ENCODE measurements at regions not wholly inside any gene's neighbourhood (a gene's known extent, or its start where the extent isn't known, plus 50 kb on each side); places are given as distances from the start of the nearest gene placed in this dataset.
"Not testable (repeated sequence)": the region's sequence is repeated elsewhere in the genome, so short reads cannot be mapped to it uniquely, and the experiment has no call there.

DNA sequence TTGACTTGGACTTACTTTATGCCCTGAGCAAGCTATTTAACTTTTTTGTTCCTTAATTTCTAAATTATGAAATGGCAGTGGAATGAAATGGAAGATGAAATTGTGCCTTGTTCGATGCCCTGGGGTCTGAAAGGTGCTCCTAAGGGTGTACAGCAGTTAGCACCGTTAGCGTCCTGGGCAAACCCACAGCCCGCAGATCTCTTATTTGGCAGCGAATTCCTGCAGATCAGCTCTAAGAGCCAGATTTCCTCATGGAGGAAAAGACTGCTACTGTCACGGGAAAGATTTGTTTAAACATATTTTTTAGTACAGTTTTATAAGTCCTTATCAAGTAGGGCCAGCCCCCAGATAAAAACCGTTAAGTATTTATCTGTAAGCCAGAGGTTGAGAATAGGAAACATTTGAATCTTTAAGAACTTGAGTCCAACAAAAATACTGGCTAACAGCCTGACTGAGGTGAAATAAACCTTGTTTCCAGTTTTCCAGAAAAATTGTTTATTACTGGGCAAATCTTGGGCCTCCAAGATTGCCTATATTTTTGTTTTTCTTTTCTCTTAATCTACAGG lies 216.5 kb upstream of the DMRT1 start (continued):
- TF ChIP-seq, protein P1, sequence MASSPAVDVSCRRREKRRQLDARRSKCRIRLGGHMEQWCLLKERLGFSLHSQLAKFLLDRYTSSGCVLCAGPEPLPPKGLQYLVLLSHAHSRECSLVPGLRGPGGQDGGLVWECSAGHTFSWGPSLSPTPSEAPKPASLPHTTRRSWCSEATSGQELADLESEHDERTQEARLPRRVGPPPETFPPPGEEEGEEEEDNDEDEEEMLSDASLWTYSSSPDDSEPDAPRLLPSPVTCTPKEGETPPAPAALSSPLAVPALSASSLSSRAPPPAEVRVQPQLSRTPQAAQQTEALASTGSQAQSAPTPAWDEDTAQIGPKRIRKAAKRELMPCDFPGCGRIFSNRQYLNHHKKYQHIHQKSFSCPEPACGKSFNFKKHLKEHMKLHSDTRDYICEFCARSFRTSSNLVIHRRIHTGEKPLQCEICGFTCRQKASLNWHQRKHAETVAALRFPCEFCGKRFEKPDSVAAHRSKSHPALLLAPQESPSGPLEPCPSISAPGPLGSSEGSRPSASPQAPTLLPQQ (tag by site-specific recombination; IDR thresholded peaks at IDR 0.05), result no peak
- TF ChIP-seq PRDM1 (tag by site-specific recombination; IDR thresholded peaks at IDR 0.05) (no peak), ZNF138 (tag by site-specific recombination; IDR thresholded peaks at IDR 0.05; ENCODE audit: borderline replicate concordance) (no peak), ZNF558 (tag by site-specific recombination; IDR thresholded peaks at IDR 0.05) (no peak), ZFP41 (tag by site-specific recombination; IDR thresholded peaks at IDR 0.05; ENCODE audit: borderline replicate concordance) (no peak), SALL2 (tag by site-specific recombination; IDR thresholded peaks at IDR 0.05; ENCODE audit: borderline replicate concordance) (no peak), ZNF707 (tag by site-specific recombination; IDR thresholded peaks at IDR 0.05) (no peak), ZNF132 (tag by site-specific recombination; IDR thresholded peaks at IDR 0.05; ENCODE audit: borderline replicate concordance) (no peak), SP7 (tag by site-specific recombination; IDR thresholded peaks at IDR 0.05) (no peak)
- TF ChIP-seq, protein P2, sequence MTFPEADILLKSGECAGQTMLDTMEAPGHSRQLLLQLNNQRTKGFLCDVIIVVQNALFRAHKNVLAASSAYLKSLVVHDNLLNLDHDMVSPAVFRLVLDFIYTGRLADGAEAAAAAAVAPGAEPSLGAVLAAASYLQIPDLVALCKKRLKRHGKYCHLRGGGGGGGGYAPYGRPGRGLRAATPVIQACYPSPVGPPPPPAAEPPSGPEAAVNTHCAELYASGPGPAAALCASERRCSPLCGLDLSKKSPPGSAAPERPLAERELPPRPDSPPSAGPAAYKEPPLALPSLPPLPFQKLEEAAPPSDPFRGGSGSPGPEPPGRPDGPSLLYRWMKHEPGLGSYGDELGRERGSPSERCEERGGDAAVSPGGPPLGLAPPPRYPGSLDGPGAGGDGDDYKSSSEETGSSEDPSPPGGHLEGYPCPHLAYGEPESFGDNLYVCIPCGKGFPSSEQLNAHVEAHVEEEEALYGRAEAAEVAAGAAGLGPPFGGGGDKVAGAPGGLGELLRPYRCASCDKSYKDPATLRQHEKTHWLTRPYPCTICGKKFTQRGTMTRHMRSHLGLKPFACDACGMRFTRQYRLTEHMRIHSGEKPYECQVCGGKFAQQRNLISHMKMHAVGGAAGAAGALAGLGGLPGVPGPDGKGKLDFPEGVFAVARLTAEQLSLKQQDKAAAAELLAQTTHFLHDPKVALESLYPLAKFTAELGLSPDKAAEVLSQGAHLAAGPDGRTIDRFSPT (tag by site-specific recombination; IDR thresholded peaks at IDR 0.05), result no peak

DNA sequence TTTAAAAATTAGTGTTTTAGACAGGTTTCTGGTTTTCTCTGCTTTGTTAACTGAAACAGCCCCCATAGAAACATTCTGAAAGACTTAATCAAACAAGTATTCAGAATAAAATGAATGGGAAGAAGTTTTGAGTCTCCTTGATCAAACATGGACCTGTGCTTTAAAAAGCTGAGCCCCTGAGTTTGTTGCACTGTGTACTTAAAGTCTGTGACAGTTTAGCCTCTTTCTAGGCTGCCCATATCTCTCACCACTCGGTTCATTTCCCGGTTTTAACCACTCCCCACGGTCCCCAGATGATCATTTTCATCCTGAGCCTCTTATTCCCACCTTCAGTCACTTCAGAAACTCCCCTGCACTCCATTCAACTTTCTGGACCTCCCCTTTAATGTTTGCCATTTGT lies 215.9 kb upstream of the DMRT1 start:
- H3K27ac ChIP-seq (ENCODE audit: extremely low read depth, low read depth, low read length), result no peak overlapping the region
- ChIA-PET POLR2A (interaction anchor here (0.6 kb wide), 1 partner anchor 46 kb away, joined by 3 read pairs; no protein-coding TSS in a partner anchor), CTCF (interaction anchor here (0.6 to 1.1 kb wide), 3 partner anchors 10 to 239 kb away, joined by 3 to 4 read pairs (median 3); no protein-coding TSS in a partner anchor)
- TF ChIP-seq HOXC10 (CRISPR knock-in tag; IDR thresholded peaks at IDR 0.05), result no peak
- TF ChIP-seq, protein P3, sequence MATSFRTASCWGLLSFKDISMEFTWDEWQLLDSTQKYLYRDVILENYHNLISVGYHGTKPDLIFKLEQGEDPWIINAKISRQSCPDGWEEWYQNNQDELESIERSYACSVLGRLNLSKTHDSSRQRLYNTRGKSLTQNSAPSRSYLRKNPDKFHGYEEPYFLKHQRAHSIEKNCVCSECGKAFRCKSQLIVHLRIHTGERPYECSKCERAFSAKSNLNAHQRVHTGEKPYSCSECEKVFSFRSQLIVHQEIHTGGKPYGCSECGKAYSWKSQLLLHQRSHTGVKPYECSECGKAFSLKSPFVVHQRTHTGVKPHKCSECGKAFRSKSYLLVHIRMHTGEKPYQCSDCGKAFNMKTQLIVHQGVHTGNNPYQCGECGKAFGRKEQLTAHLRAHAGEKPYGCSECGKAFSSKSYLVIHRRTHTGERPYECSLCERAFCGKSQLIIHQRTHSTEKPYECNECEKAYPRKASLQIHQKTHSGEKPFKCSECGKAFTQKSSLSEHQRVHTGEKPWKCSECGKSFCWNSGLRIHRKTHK (tag by site-specific recombination; IDR thresholded peaks at IDR 0.05), result no peak
- TF ChIP-seq SP2 (tag by site-specific recombination; IDR thresholded peaks at IDR 0.05), result no peak
- TF ChIP-seq SCRT2 (tag by site-specific recombination; IDR thresholded peaks at IDR 0.05), result no peak
- TF ChIP-seq, protein P4, sequence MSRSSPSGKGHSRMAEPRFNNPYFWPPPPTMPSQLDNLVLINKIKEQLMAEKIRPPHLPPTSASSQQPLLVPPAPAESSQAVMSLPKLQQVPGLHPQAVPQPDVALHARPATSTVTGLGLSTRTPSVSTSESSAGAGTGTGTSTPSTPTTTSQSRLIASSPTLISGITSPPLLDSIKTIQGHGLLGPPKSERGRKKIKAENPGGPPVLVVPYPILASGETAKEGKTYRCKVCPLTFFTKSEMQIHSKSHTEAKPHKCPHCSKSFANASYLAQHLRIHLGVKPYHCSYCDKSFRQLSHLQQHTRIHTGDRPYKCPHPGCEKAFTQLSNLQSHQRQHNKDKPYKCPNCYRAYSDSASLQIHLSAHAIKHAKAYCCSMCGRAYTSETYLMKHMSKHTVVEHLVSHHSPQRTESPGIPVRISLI (tag by site-specific recombination; IDR thresholded peaks at IDR 0.05), result no peak
- no peaks in the 10 kb centered on the region for H3K36me3 ChIP-seq (ENCODE audit: control insufficient read depth in 2 of 2, insufficient read depth in 1 of 2, low read length in 2 of 2)
- H3K4me1 ChIP-seq (ENCODE audit: control insufficient read depth, insufficient read depth, low read length), result no peaks in the 10 kb centered on the region
- no peaks in the 10 kb centered on the region for H3K9me3 ChIP-seq (ENCODE audit: control insufficient read depth, insufficient read depth, low read depth, low read length)
- H3K4me3 ChIP-seq (ENCODE audit: low read depth, low read length), result no peak overlapping the region

DNA sequence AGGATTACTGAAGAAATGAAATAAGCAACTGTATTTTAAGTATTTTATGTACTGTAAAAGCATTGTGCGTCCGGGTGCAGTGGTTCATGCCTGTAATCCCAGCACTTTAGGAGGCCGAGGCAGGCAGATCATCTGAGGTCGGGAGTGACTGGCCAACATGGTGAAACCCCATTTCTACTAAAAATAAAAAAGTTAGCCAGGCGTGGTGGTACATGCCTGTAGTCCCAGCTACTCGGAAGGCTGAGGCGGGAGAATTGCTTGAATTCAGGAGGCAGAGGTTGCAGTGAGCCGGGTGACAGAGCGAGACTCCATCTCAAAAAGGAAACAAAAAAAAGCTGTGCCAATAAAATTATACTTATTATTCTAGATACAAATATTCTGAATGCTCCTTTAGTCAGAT lies 215.4 kb upstream of the DMRT1 start:
- CTCF ChIA-PET, result interaction anchor here (0.6 to 0.8 kb wide), 2 partner anchors 64 to 239 kb away, joined by 3 to 4 read pairs; no protein-coding TSS in a partner anchor

More for the DNA sequence above, 215.4 kb upstream of the DMRT1 start:
- H3K4me1 ChIP-seq (ENCODE audit: control insufficient read depth, insufficient read depth, low read length); H3K9me3 ChIP-seq (ENCODE audit: control insufficient read depth, insufficient read depth, low read depth, low read length); H3K36me3 ChIP-seq (ENCODE audit: control insufficient read depth in 2 of 2, insufficient read depth in 1 of 2, low read length in 2 of 2); POLR2A ChIA-PET; H3K27ac ChIP-seq (ENCODE audit: extremely low read depth, low read depth, low read length); H3K4me3 ChIP-seq (ENCODE audit: low read depth, low read length): not testable (repeated sequence)

All from HEK293 (cell line).